Erythroblast (primary cell): ENCODE measurements at regions not wholly inside any gene's neighbourhood (a gene's known extent, or its start where the extent isn't known, plus 50 kb on each side); places are given as distances from the start of the nearest gene placed in this dataset.

Source experiments
- GATA1 ChIP-seq: IDR thresholded peaks from 2 replicates; pipeline ENCODE4 v1.6.1; 2011; ENCODE audit warnings: low read depth, mild to moderate bottlenecking, control low read depth, low read length, moderate library complexity
- POLR2A ChIP-seq: IDR thresholded peaks from 2 replicates; pipeline ENCODE4 v1.6.1; 2011; ENCODE audit warnings: mild to moderate bottlenecking, low read length

- TF ChIP-seq POLR2A (no peak), GATA1 (no peak)
Measured at GRCh38 chr5:152994033-152994680, 496.3 kb upstream of the GRIA1 start.
